Tibial nerve (tissue), 4 donors: ENCODE measurements at regions not wholly inside any gene's neighbourhood (a gene's known extent, or its start where the extent isn't known, plus 50 kb on each side); places are given as distances from the start of the nearest gene placed in this dataset.
"Not testable (repeated sequence)": the region's sequence is repeated elsewhere in the genome, so short reads cannot be mapped to it uniquely, and the experiment has no call there.

Experiments used
- DNase-seq, 2 donors: peaks; one replicate each; pipeline ENCODE4 v3.0.0-alpha.2; 2019; ENCODE audit warnings: low spot score in 2 of 2
- H3K27ac ChIP-seq, 4 donors: fragments of 200-600 bp; sonication (generic) in 3 of 4; one replicate each; pipeline ENCODE4 v1.5.1; 2017 to 2019; ENCODE audit warnings: mild to moderate bottlenecking in 1 of 4
- H3K27me3 ChIP-seq, 2 donors: fragments of 200-600 bp; sonication (generic) in 1 of 2; one replicate each; pipeline versions ENCODE4 v1.5.1 to v1.6.0; 2017 to 2019
- H3K36me3 ChIP-seq, 3 donors: fragments of 200-600 bp; sonication (generic); one replicate each; pipeline ENCODE4 v1.5.1; 2018 to 2019
- H3K4me1 ChIP-seq, 4 donors: fragments of 200-600 bp; sonication (generic) in 3 of 4; one replicate each; pipeline ENCODE4 v1.5.1; 2017 to 2019
- H3K4me3 ChIP-seq, 4 donors: fragments of 200-600 bp; sonication (generic) in 3 of 4; one replicate each; pipeline ENCODE4 v1.5.1; 2017 to 2019; ENCODE audit warnings: mild to moderate bottlenecking in 1 of 4, moderate library complexity in 1 of 4
- H3K9me3 ChIP-seq, 4 donors: fragments of 200-600 bp; sonication (generic) in 3 of 4; one replicate each; pipeline ENCODE4 v1.5.1; 2017 to 2019
- EP300 ChIP-seq, 2 donors: sonication (generic); formaldehyde crosslinking; IDR thresholded peaks; one replicate each; pipeline ENCODE4 v1.6.1; 2017; ENCODE audit warnings: antibody characterized with exemption in 2 of 2, mild to moderate bottlenecking in 1 of 2
- POLR2A ChIP-seq, 2 donors: fragments of 450-650 bp; IDR thresholded peaks; one replicate each; pipeline ENCODE4 v1.6.1; 2017; ENCODE audit warnings: antibody characterized with exemption in 2 of 2, mild to moderate bottlenecking in 2 of 2, moderate library complexity in 2 of 2
- WGBS, 2 donors: methylation state at CpG; one replicate each; pipeline ENCODE4 v1.1.5; 2018; 5-methylcytosine and 5-hydroxymethylcytosine counted together
- TF ChIP-seq, protein P1 (sequence below), 5 experiments: fragments of 200-600 bp in 3 of 5; fragments of 450-650 bp in 2 of 5; sonication (generic) in 3 of 5; IDR thresholded peaks; one replicate each; pipeline ENCODE4 v1.5.1; 2016 to 2019; ENCODE audit warnings: antibody characterized with exemption in 5 of 5, mild to moderate bottlenecking in 3 of 5, moderate library complexity in 2 of 5

DNA sequence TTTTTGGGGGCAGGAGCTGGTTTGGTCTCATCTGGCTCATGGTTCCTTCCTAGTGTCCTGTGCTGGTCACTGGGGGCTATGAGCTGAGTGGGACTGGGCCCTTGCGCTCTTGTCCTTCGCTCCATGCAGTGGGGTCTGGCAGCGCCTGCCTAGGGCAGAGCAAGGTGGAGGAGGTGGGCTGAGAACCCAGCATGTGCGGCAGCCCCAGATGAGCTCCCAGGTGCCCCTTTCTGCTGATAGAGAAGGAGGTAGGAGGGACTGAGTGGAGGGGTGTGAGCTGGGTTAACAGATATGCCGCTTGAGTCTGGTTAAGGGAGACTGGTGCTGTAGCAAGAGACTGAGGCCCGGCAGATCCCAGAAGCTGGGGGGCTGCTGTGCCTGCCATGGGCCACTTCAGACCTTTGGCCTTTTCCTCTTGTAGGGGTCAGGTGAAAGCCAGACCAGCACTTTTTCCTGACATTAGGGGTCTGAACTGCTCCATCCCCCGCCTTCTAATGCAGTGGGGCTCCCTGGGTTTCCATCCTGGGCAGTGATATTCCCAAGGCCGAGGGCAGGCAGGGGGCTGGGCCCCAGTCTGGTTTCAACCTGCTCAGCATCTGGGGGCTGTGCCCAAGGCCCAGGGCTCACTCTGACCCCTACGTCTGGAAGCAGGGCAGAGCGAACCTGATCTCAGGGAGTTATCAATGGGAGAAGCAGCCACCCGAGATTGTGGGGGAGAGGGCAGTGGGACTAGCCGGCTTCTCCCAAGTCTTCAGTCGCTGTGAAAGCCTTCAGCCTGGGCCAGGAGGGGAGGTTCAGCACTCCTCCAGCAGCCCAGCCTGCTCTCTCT, 62.9 kb upstream of the PRR23C start:
- 83 to 84% methylated on average over 11 to 12 of the region's 13 CpGs for WGBS, 2 donors
- no peaks in the 10 kb centered on the region for H3K9me3 ChIP-seq
- DNase-seq, result no peak

DNA sequence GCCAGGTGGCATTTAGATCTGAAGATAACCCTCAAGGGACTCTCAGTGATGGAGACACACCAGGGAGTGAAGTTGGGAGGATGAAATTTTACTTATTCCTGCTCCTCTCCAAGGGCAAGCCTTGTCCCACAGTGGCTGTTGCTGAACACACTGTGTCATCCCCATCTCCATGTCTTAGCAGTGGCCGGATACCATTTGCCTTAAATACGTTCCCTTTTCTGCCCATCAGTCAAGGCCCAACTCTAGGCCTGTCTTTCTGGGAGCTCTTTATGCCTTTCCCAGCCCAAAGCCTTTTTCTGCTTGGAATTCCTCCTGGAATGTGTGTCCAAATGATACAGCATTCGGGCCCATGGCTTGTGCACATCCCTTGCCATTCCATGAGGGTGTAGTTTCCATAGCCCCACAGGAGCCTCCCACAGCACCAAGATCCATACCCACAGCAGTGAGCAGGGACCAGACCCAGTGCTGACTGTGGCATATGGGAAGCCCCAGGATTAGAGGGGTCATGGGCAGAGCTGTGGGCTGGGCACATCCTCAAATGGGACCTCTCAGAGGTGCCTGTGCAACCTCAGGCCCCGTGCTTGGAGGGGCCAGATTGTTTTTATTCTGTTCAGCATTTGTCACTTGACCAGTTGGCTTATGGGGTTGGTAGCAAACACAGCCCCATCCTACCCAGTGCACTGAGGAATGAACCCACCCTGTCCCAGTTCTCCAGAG, 63.7 kb upstream of the PRR23C start:
- H3K27me3 ChIP-seq, result no peaks in the 10 kb centered on the region
- H3K4me3 ChIP-seq, result no peak overlapping the region
- H3K36me3 ChIP-seq, result no peaks in the 10 kb centered on the region
- no peak for DNase-seq
- no peak overlapping the region for H3K27ac ChIP-seq
- TF ChIP-seq, protein P1, sequence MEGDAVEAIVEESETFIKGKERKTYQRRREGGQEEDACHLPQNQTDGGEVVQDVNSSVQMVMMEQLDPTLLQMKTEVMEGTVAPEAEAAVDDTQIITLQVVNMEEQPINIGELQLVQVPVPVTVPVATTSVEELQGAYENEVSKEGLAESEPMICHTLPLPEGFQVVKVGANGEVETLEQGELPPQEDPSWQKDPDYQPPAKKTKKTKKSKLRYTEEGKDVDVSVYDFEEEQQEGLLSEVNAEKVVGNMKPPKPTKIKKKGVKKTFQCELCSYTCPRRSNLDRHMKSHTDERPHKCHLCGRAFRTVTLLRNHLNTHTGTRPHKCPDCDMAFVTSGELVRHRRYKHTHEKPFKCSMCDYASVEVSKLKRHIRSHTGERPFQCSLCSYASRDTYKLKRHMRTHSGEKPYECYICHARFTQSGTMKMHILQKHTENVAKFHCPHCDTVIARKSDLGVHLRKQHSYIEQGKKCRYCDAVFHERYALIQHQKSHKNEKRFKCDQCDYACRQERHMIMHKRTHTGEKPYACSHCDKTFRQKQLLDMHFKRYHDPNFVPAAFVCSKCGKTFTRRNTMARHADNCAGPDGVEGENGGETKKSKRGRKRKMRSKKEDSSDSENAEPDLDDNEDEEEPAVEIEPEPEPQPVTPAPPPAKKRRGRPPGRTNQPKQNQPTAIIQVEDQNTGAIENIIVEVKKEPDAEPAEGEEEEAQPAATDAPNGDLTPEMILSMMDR (IDR thresholded peaks at IDR 0.05), result no peak
- TF ChIP-seq EP300 (IDR thresholded peaks at IDR 0.05), result no peak
- TF ChIP-seq POLR2A (IDR thresholded peaks at IDR 0.05), result no peak
- H3K9me3 ChIP-seq, result no peaks in the 10 kb centered on the region
- peaks cover 0 to 5% (median 0%) of the 10 kb centered on the region in 4 donors for H3K4me1 ChIP-seq
- 72 to 79% methylated on average over 4 of the region's 4 CpGs for WGBS, 2 donors

More for the DNA sequence above, 62.9 kb upstream of the PRR23C start:
- TF ChIP-seq EP300 (IDR thresholded peaks at IDR 0.05) (no peak), POLR2A (IDR thresholded peaks at IDR 0.05) (no peak)
- TF ChIP-seq, protein P1 (IDR thresholded peaks at IDR 0.05), result no peak
- no peaks in the 10 kb centered on the region for H3K36me3 ChIP-seq
- H3K4me1 ChIP-seq, result peaks cover 0 to 5% (median 0%) of the 10 kb centered on the region in 4 donors
- no peak overlapping the region for H3K4me3 ChIP-seq
- H3K27ac ChIP-seq, result no peak overlapping the region
- no peaks in the 10 kb centered on the region for H3K27me3 ChIP-seq

DNA sequence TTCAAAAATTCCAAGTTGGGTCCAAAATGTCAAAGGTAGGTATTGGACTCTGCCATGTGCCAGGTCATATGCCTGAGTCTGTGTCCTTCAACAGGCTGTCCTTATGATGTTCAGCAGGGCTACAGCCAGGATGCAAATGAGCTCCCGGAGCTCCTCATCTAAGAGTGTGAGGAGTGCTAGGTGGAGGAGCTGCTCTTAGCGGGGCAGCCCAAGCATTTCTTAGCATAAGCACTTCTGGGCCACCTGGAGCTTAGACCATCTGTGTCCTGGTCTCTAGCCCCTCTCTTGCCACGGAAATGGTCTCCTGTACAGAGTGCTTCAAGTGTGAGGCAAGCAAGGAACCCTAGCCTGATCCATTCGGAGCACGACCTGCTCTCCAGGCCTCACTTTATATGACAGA, 64.6 kb upstream of the PRR23C start:
- H3K9me3 ChIP-seq, result no peaks in the 10 kb centered on the region
- TF ChIP-seq EP300 (IDR thresholded peaks at IDR 0.05) (no peak), POLR2A (IDR thresholded peaks at IDR 0.05) (no peak)
- TF ChIP-seq, protein P1 (IDR thresholded peaks at IDR 0.05), result no peak
- no peaks in the 10 kb centered on the region for H3K36me3 ChIP-seq
- H3K27ac ChIP-seq, result no peak overlapping the region
- H3K27me3 ChIP-seq, result no peaks in the 10 kb centered on the region
- no peak for DNase-seq
- H3K4me1 ChIP-seq, result peaks cover 0 to 5% (median 0%) of the 10 kb centered on the region in 4 donors
- WGBS, 2 donors, result 83% methylated on average over 5 of the region's 5 CpGs
- no peak overlapping the region for H3K4me3 ChIP-seq

DNA sequence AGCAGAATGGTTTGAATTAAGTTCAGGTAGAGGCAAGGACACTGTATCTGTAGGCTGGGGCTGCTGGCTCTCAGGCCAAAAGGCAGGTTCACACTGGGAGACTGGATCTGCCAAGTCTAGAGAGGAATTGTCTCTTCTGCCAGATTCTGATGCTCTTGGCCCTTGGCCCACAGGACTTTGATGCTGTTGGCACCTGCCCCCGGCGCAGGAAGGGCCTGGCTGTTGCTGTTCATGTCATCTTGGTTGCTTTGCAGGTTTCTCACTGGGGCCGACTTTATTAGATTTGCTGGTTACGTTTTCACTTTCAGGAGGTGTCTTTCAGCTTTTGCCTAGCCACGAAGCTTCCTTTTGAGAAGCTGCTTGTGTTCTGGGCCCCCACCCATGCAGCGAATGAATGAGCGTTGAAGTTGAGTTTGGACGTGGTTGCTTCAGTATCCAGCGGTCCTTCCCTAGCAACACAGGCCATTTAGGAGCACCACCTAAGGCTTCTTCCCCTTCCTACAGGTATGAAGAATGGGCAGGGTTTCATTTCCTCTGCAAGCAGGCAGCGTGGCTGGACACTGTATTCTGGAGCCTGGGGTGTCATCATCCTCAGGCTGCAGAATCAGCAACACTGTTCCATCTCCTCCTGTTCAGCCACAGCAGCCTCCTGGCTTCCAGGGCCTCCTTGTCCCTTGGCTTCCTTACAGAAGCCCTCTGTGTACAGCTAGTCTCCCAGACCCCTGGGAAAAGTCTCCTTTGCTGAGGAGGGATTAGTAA, 65.6 kb upstream of the PRR23C start:
- WGBS, 2 donors, result 74 to 75% methylated on average over 10 of the region's 10 CpGs
- H3K9me3 ChIP-seq, result no peaks in the 10 kb centered on the region
- no peaks in the 10 kb centered on the region for H3K27me3 ChIP-seq
- TF ChIP-seq EP300 (IDR thresholded peaks at IDR 0.05), result no peak
- TF ChIP-seq, protein P1 (IDR thresholded peaks at IDR 0.05), result no peak
- TF ChIP-seq POLR2A (IDR thresholded peaks at IDR 0.05), result no peak
- H3K27ac ChIP-seq, result no peak overlapping the region
- no peaks in the 10 kb centered on the region for H3K36me3 ChIP-seq
- no peak for DNase-seq
- no peak overlapping the region for H3K4me3 ChIP-seq
- H3K4me1 ChIP-seq, result peaks cover 0 to 5% (median 0%) of the 10 kb centered on the region in 4 donors

DNA sequence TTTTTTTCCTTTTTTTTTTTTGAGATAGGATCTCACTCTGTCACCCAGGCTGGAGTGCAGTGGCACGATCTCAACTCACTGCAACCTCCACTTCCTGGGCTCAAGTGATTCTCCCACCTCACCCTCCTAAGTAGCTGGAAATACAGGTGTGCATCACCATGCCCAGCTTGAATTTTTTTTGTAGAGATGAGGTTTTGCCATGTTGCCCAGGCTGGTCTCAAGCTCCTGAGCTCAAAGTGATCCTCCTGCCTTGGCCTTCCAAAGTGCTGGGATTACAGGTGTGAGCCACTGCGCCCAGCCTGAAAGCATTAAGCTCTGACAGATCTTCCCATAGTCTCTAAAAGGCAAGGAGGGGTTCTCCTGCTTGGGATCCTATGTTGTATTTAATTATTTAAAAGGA, 66.2 kb upstream of the PRR23C start:
- not testable (repeated sequence) for H3K4me3 ChIP-seq, H3K4me1 ChIP-seq, H3K9me3 ChIP-seq, DNase-seq, H3K27ac ChIP-seq, H3K27me3 ChIP-seq, H3K36me3 ChIP-seq
- WGBS, 2 donors, result 73 to 89% methylated on average over 2 of the region's 2 CpGs
